ENCODE measurements at regions not wholly inside any gene's neighbourhood (a gene's known extent, or its start where the extent isn't known, plus 50 kb on each side); places are given as distances from the start of the nearest gene placed in this dataset.

DNA sequence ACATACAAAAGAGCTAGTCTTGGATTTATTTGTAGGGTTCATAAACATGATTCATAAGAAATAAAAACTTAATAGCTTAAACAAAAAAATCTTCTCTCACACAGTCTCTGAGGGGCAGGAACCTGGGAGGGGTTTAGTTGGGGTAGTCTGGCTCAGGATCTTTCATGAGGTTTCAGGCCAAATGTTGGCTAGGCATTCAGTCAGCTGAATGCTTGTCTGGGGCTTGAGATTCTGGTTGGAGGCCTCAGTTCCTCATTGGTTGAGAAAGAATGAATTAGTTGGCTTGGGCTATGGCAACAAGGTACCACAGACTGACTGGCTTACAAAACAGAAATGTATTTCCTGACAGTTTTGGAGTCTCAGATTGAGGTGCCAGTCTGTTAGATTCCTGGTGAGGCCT, 74.3 kb downstream of the ANKRD7 start:
- no peak for DNase-seq
- Mint-ChIP-seq H3K27me3 (ENCODE audit: low read depth) (peaks cover 13% of the 10 kb centered on the region), H3K27ac (no peak overlapping the region), H3K9me3 (no peaks in the 10 kb centered on the region), H3K4me1 (ENCODE audit: low read depth) (no peaks in the 10 kb centered on the region), H3K4me3 (no peak overlapping the region), H3K36me3 (ENCODE audit: low read depth) (no peaks in the 10 kb centered on the region)
- CTCF ChIA-PET, result interaction anchor here (0.7 kb wide), 1 partner anchor 481 kb away, joined by 5 read pairs; no protein-coding TSS in a partner anchor
- intact Hi-C loops (cut with micrococcal nuclease), result no loop called here

DNA sequence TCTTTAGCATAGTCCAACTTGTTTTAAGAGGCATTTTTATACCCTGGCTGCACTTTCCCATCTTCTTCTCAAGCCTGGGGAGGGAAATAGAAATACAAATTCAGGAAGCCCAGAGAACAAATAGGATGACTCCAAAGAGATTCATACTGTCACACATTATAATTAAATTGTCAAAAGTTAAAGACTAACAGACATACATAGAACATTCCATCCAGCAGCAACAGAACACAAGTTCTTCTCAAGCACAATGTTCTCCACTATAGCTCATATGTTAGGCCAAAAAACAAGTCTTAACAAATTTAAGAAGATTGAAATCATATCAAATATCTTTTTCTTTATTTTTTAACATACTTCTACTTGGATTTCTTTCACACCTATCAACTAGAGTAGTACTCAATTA, 75.7 kb downstream of the ANKRD7 start:
- CTCF ChIA-PET, result no interaction called here
- H3K4me3 Mint-ChIP-seq, result no peak overlapping the region

DNA sequence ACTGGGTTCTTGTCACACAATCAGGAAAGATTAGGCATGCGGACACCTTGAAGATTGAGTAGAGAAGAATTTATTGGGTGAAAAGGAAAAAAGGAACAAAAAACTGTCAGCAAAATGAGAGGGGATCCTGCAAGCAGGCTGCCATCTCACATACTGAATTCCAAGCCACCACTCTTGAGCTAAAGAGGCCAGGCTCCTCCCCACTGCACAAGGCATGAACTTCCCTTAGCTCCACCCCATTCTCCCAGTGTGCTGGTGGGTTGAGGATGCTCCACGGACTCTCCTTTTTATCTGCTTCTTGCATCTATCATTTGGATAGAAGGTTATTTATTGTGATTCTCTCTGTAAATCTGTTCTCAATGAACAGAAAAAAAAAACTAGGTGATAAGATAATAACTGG, 79.6 kb downstream of the ANKRD7 start:
- no peak for DNase-seq
- Mint-ChIP-seq H3K27ac (no peak overlapping the region), H3K9me3 (peaks cover 5% of the 10 kb centered on the region), H3K4me3 (no peak overlapping the region), H3K4me1 (ENCODE audit: low read depth) (no peaks in the 10 kb centered on the region), H3K36me3 (ENCODE audit: low read depth) (no peaks in the 10 kb centered on the region), H3K27me3 (ENCODE audit: low read depth) (peaks cover 4% of the 10 kb centered on the region)
- intact Hi-C loops (cut with micrococcal nuclease), result no loop called here
- CTCF ChIA-PET, result no interaction called here

More for the DNA sequence above, 75.7 kb downstream of the ANKRD7 start:
- Mint-ChIP-seq H3K36me3 (ENCODE audit: low read depth) (no peaks in the 10 kb centered on the region), H3K9me3 (no peaks in the 10 kb centered on the region), H3K27me3 (ENCODE audit: low read depth) (peaks cover 12% of the 10 kb centered on the region), H3K4me1 (ENCODE audit: low read depth) (no peaks in the 10 kb centered on the region), H3K27ac (no peak overlapping the region)
- DNase-seq, result no peak
- intact Hi-C loops (cut with micrococcal nuclease), result no loop called here

- DNase-seq, result no peak
- Mint-ChIP-seq H3K27ac (no peak overlapping the region), H3K9me3 (peaks cover 12% of the 10 kb centered on the region), H3K4me1 (ENCODE audit: low read depth) (no peaks in the 10 kb centered on the region), H3K27me3 (ENCODE audit: low read depth) (peaks cover 2% of the 10 kb centered on the region), H3K36me3 (ENCODE audit: low read depth) (no peaks in the 10 kb centered on the region), H3K4me3 (no peak overlapping the region)
- intact Hi-C loops (cut with micrococcal nuclease), result no loop called here
- CTCF ChIA-PET, result no interaction called here
These were observed 81.2 kb downstream of the ANKRD7 start for GRCh38 chr7:118305671-118306070.

DNA sequence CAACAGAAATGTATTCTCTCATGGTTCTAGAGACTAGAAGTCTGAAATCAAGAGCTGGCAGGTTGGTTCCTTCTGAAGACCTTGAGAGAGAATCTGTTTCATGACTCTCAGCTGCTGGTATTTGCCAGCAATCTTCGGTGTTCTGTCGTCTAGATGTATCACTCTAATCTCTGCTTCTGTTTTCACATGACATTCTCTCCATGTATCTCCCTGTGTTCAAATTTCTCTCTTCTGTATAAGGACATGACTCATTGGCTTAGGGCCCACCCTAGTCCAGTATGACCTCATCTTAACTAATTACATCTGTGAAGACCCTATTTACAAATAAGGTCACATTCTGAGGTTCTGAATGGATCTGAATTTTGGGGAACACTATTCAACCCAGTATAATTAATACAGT, 82.3 kb downstream of the ANKRD7 start:
- Mint-ChIP-seq H3K4me3 (no peak overlapping the region), H3K27me3 (ENCODE audit: low read depth) (peaks cover 2% of the 10 kb centered on the region), H3K4me1 (ENCODE audit: low read depth) (no peaks in the 10 kb centered on the region), H3K36me3 (ENCODE audit: low read depth) (no peaks in the 10 kb centered on the region), H3K27ac (no peak overlapping the region), H3K9me3 (peaks cover 12% of the 10 kb centered on the region)
- CTCF ChIA-PET, result interaction anchor here (0.5 kb wide), 1 partner anchor 622 kb away, joined by 3 read pairs; no protein-coding TSS in a partner anchor
- intact Hi-C loops (cut with micrococcal nuclease), result no loop called here
- no peak for DNase-seq

DNA sequence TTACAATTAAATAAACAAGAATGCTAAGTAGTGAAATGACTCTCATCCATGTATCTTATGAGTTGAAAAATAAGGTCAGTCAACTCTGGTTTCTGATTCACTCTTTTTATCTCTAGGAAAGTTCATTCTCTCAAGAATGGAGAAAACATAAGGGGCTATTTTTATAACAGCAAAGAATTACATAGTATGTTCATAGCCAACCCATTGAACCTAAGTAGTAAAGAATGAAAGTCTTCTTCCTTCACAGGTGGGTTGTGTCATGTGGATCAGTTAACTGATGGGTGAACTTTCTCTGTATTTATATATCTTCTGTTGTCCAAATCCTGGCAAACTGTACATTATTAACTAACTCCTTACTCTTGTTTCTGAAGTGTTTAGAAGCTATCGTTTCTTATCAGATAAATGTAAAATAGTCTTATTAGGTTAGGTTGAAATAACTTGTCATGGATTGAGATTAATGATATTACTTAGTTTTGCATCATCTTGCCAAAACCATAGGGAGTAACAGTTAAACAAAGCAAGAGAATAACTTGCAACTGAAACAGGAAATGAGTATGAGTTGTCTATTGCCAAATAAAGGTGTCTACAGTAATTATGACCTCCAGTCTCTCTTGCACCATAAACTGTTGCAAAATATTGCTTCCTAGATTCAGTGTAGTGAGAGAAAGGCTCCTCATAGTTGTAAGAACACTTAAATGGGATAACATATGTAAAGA, 86.8 kb downstream of the ANKRD7 start:
- intact Hi-C loops (cut with micrococcal nuclease), result loop anchor here (2.0 kb wide), 1 partner anchor 22 kb away; no protein-coding TSS in a partner anchor

DNA sequence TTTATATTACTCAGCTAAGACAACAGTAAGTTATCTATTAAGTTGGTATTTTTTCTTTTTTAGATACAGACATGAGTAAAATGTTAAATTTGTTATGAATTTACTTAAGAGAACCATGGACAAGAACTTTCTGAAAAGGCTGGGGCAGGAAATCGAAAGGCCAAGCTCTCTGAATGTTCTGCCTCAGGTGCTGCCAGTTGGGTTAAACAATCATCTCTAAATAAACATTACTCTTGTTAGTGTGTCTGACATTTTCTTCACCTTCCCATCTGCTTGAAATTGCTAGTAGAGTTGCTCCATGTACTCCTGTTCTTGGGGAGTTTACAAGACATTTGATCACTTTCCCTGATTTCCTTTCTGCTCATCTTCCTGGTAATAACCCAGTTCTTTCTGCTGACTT, 87.5 kb downstream of the ANKRD7 start:
- Mint-ChIP-seq H3K9me3 (peaks cover 22% of the 10 kb centered on the region), H3K27ac (no peak overlapping the region), H3K27me3 (ENCODE audit: low read depth) (peaks cover 13% of the 10 kb centered on the region), H3K4me3 (no peak overlapping the region), H3K4me1 (ENCODE audit: low read depth) (peaks cover 2% of the 10 kb centered on the region), H3K36me3 (ENCODE audit: low read depth) (no peaks in the 10 kb centered on the region)
- intact Hi-C loops (cut with micrococcal nuclease), result no loop called here
- CTCF ChIA-PET, result no interaction called here
- no peak for DNase-seq

More for the DNA sequence above, 86.8 kb downstream of the ANKRD7 start:
- H3K27me3 Mint-ChIP-seq (ENCODE audit: low read depth), result peaks cover 8% of the 10 kb centered on the region
- H3K36me3 Mint-ChIP-seq (ENCODE audit: low read depth), result no peaks in the 10 kb centered on the region
- no peak overlapping the region for H3K4me3 Mint-ChIP-seq
- CTCF ChIA-PET, result no interaction called here
- peaks cover 2% of the 10 kb centered on the region for H3K4me1 Mint-ChIP-seq (ENCODE audit: low read depth)
- no peak for DNase-seq
- no peak overlapping the region for H3K27ac Mint-ChIP-seq
- H3K9me3 Mint-ChIP-seq, result peaks cover 22% of the 10 kb centered on the region

DNA sequence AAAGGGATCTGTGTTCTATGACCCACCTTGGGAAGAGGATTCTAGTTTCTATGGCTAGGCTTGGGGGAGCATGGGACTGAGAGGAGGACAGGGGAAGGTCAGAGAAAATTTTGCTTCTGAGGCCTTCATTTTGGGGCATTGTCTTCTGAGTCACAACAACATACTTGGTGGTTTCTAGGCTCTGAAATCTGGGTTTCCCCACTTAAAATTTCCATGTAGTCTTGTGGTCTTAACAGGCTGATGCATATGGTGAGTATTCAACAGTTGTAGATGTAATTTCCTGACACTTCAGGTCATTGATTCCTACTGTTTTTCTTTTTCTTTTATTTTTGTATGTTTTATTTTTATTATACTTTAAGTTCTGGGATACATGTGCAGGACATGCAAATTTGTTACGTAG, 88.5 kb downstream of the ANKRD7 start:
- peaks cover 13% of the 10 kb centered on the region for H3K27me3 Mint-ChIP-seq (ENCODE audit: low read depth)
- intact Hi-C loops (cut with micrococcal nuclease), result no loop called here
- no peak overlapping the region for H3K4me3 Mint-ChIP-seq
- no peaks in the 10 kb centered on the region for H3K36me3 Mint-ChIP-seq (ENCODE audit: low read depth)
- CTCF ChIA-PET, result no interaction called here
- peaks cover 2% of the 10 kb centered on the region for H3K4me1 Mint-ChIP-seq (ENCODE audit: low read depth)
- H3K9me3 Mint-ChIP-seq, result peaks cover 22% of the 10 kb centered on the region
- no peak for DNase-seq
- no peak overlapping the region for H3K27ac Mint-ChIP-seq

- no peak for DNase-seq
- H3K4me1 Mint-ChIP-seq (ENCODE audit: low read depth), result no peaks in the 10 kb centered on the region
- CTCF ChIA-PET, result no interaction called here
- no peak overlapping the region for H3K27ac Mint-ChIP-seq
- intact Hi-C loops (cut with micrococcal nuclease), result no loop called here
- no peaks in the 10 kb centered on the region for H3K36me3 Mint-ChIP-seq (ENCODE audit: low read depth)
- no peak overlapping the region for H3K4me3 Mint-ChIP-seq
- H3K27me3 Mint-ChIP-seq (ENCODE audit: low read depth), result peaks cover 7% of the 10 kb centered on the region
- H3K9me3 Mint-ChIP-seq, result no peaks in the 10 kb centered on the region
These were observed 100.4 kb downstream of the ANKRD7 start for GRCh38 chr7:118324790-118325449.

DNA sequence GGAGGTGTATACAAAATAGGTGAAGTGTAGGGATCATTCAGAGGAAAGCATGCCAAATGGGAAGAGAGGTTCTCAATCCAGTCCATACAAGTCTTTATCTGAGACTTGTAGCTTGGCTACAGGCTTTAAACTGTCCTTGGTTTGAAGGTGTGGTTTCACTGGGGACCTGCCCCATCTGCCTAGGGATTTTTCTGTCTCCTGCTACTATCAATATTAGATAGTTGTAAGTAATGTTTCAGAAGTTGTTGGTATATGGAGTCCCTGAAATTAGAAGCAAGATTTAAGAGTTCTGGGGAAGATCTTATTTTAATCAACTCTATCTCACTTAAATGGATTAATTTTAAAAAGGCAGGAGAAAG, 100.9 kb downstream of the ANKRD7 start:
- H3K4me1 Mint-ChIP-seq (ENCODE audit: low read depth), result no peaks in the 10 kb centered on the region
- H3K4me3 Mint-ChIP-seq, result no peak overlapping the region
- intact Hi-C loops (cut with micrococcal nuclease), result no loop called here
- CTCF ChIA-PET, result no interaction called here
- DNase-seq, result no peak
- H3K27ac Mint-ChIP-seq, result no peak overlapping the region
- no peaks in the 10 kb centered on the region for H3K9me3 Mint-ChIP-seq
- peaks cover 7% of the 10 kb centered on the region for H3K27me3 Mint-ChIP-seq (ENCODE audit: low read depth)
- H3K36me3 Mint-ChIP-seq (ENCODE audit: low read depth), result no peaks in the 10 kb centered on the region

DNA sequence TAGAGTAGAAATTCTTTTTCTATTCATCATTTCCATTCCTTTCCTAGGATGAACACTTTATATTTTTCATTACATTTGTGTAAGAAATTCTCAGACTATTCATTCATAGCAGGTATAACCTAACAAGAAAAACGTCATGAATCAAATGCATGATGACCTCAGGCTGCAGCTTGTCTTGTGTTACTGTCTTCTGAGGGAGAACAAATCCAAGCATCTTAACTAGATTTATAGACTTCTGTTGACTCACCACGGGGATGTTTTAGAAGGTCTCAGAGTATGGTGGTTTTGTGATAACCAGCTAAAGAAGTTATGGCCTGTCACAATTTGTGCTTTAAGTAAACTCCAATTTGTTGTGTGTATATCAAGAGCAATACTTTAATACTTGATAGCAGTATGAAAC, 102.7 kb downstream of the ANKRD7 start:
- intact Hi-C loops (cut with micrococcal nuclease), result no loop called here
- Mint-ChIP-seq H3K36me3 (ENCODE audit: low read depth) (no peaks in the 10 kb centered on the region), H3K27me3 (ENCODE audit: low read depth) (peaks cover 7% of the 10 kb centered on the region), H3K27ac (no peak overlapping the region), H3K4me3 (no peak overlapping the region), H3K4me1 (ENCODE audit: low read depth) (no peaks in the 10 kb centered on the region), H3K9me3 (no peaks in the 10 kb centered on the region)
- no peak for DNase-seq
- CTCF ChIA-PET, result interaction anchor here (1.0 kb wide), 1 partner anchor 67 kb away, joined by 3 read pairs; no protein-coding TSS in a partner anchor

DNA sequence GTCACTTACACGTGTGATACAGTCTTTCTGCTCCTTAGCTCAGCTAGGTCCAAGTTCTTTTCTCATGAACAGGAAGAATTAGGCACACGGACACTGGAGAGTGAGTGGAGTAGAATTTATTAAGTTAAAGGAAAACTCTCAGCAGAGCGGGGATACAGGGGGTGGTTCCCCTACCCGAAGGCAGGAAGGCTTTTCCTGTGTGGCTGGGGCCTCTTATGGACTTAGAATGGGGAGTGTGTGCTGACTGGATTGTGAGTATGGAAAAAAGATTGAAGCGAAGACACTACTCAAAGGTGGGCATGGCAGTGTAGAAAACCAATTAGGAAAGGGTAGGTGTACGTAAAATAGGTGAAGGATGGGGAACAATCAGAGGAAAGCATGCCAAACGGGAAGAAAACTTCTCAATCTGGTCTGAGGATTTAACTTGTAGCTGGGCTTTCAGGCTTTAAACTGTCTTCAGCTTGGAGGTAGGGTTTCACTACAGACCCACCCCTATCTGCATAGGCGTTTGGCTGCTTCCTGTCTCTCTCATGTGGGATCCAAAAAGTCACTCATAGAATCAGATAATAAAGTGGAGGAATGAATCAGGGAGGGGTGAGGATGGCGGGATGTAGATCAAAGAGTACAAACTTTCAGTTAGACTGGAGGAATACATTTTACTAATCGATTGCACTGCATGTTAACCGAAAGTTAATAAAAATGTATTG, 104.2 kb downstream of the ANKRD7 start:
- no peak overlapping the region for H3K27ac Mint-ChIP-seq
- H3K36me3 Mint-ChIP-seq (ENCODE audit: low read depth), result no peaks in the 10 kb centered on the region
- no peak overlapping the region for H3K4me3 Mint-ChIP-seq
- DNase-seq, result no peak
- no peaks in the 10 kb centered on the region for H3K9me3 Mint-ChIP-seq
- intact Hi-C loops (cut with micrococcal nuclease), result no loop called here
- H3K27me3 Mint-ChIP-seq (ENCODE audit: low read depth), result peaks cover 7% of the 10 kb centered on the region
- no peaks in the 10 kb centered on the region for H3K4me1 Mint-ChIP-seq (ENCODE audit: low read depth)
- CTCF ChIA-PET, result no interaction called here
